GM23338 (cell line): ENCODE measurements at regions not wholly inside any gene's neighbourhood (a gene's known extent, or its start where the extent isn't known, plus 50 kb on each side); places are given as distances from the start of the nearest gene placed in this dataset.
"Not testable (repeated sequence)": the region's sequence is repeated elsewhere in the genome, so short reads cannot be mapped to it uniquely, and the experiment has no call there.

ENCODE experiments used
- ATAC-seq: fragments of 200-7000 bp; cut with Tn5 transposase; 3 replicates; pipeline ENCODE4 v1.9.1; 2020
- DNase-seq: peaks from one replicate; pipeline ENCODE4 v3.0.0-alpha.2; 2015; ENCODE audit warnings: low spot score
- H2AFZ ChIP-seq: fragments of 200-600 bp; sonication (generic); 2 replicates; pipeline ENCODE4 v1.8.0; 2016; ENCODE audit warnings: antibody characterized with exemption, mild to moderate bottlenecking, moderate library complexity
- H3F3A ChIP-seq: fragments of 200-600 bp; sonication (generic); replicated peaks from 2 replicates; pipeline ENCODE4 v1.8.0; 2017; ENCODE audit warnings: antibody characterized with exemption, mixed run types, low read depth
- H3K27ac ChIP-seq: fragments of 200-600 bp; sonication (generic); 2 replicates; pipeline ENCODE4 v1.6.1; 2016; ENCODE audit warnings: low read depth
- H3K27me3 ChIP-seq: fragments of 200-600 bp; sonication (generic); 2 replicates; pipeline ENCODE4 v1.8.0; 2016; ENCODE audit warnings: mild to moderate bottlenecking, mixed run types, moderate library complexity; ENCODE audit not compliant: insufficient read depth
- H3K36me3 ChIP-seq: fragments of 200-600 bp; sonication (generic); 2 replicates; pipeline ENCODE4 v1.8.0; 2016; ENCODE audit warnings: mild to moderate bottlenecking; ENCODE audit not compliant: insufficient read depth
- H3K4me1 ChIP-seq: fragments of 200-600 bp; sonication (generic); 2 replicates; pipeline ENCODE4 v1.8.0; 2016; ENCODE audit warnings: mild to moderate bottlenecking, moderate library complexity; ENCODE audit not compliant: insufficient read depth
- H3K4me2 ChIP-seq: fragments of 200-600 bp; sonication (generic); 2 replicates; pipeline ENCODE4 v1.7.1; 2017; ENCODE audit warnings: mixed run types
- H3K4me3 ChIP-seq: fragments of 200-600 bp; sonication (generic); 2 replicates; pipeline ENCODE4 v1.6.1; 2016; ENCODE audit warnings: mixed run types
- H3K79me2 ChIP-seq: fragments of 200-600 bp; sonication (generic); replicated peaks from 2 replicates; pipeline ENCODE4 v1.8.0; 2017; ENCODE audit warnings: mild to moderate bottlenecking; ENCODE audit not compliant: insufficient read depth
- H3K9me2 ChIP-seq: fragments of 200-600 bp; sonication (generic); 2 replicates; pipeline ENCODE4 v1.8.0; 2017; ENCODE audit not compliant: insufficient read depth
- H4K20me1 ChIP-seq: fragments of 200-600 bp; sonication (generic); replicated peaks from 2 replicates; pipeline ENCODE4 v1.8.0; 2017; ENCODE audit warnings: mild to moderate bottlenecking; ENCODE audit not compliant: insufficient read depth
- H3K27ac Mint-ChIP-seq: 2 replicates; pipeline ENCODE4 v1.8.0; 2020; ENCODE audit warnings: inconsistent platforms, mild to moderate bottlenecking, moderate library complexity, mixed read lengths
- H3K27me3 Mint-ChIP-seq: 3 replicates; pipeline ENCODE4 v1.8.0; 2022; ENCODE audit warnings: low read depth, mild to moderate bottlenecking, moderate library complexity, mixed read lengths, inconsistent platforms; ENCODE audit not compliant: insufficient read depth, poor library complexity
- H3K36me3 Mint-ChIP-seq: 3 replicates; pipeline ENCODE4 v1.8.0; 2021; ENCODE audit warnings: low read depth, mild to moderate bottlenecking, inconsistent platforms, moderate library complexity, mixed read lengths
- H3K4me1 Mint-ChIP-seq: 3 replicates; pipeline ENCODE4 v1.8.0; 2020; ENCODE audit warnings: mild to moderate bottlenecking, inconsistent platforms, mixed read lengths
- H3K4me3 Mint-ChIP-seq: 3 replicates; pipeline ENCODE4 v1.8.0; 2021; ENCODE audit warnings: moderate library complexity, mild to moderate bottlenecking, inconsistent platforms, mixed read lengths
- H3K9me3 Mint-ChIP-seq: 3 replicates; pipeline ENCODE4 v1.8.0; 2020; ENCODE audit warnings: moderate library complexity, mild to moderate bottlenecking, inconsistent platforms, mixed read lengths
- ETS1 ChIP-seq: IDR thresholded peaks from 2 replicates; pipeline ENCODE4 v1.6.1; 2016; ENCODE audit warnings: antibody characterized with exemption
- EZH2phosphoT487 ChIP-seq: fragments of 200-600 bp; sonication (generic); IDR thresholded peaks from one replicate; pipeline ENCODE4 v1.8.1; 2018; ENCODE audit warnings: antibody characterized with exemption; ENCODE audit not compliant: unreplicated experiment
- JUNB ChIP-seq: IDR thresholded peaks from one replicate; pipeline ENCODE4 v1.6.1; 2016; ENCODE audit warnings: antibody characterized with exemption; ENCODE audit not compliant: unreplicated experiment
- NANOG ChIP-seq: IDR thresholded peaks from 2 replicates; pipeline ENCODE4 v1.6.1; 2016; ENCODE audit warnings: antibody characterized with exemption, borderline replicate concordance
- STAT1 ChIP-seq: IDR thresholded peaks from one replicate; pipeline ENCODE4 v1.6.1; 2016; ENCODE audit warnings: antibody characterized with exemption; ENCODE audit not compliant: unreplicated experiment
- ZNF462 ChIP-seq: fragments of 250-450 bp; sonication (Bioruptor Pico); IDR thresholded peaks from 2 replicates; pipeline ENCODE4 v1.5.0; 2020; ENCODE audit warnings: mild to moderate bottlenecking, moderate library complexity

- H4K20me1 ChIP-seq, ATAC-seq, H3K4me2 ChIP-seq, DNase-seq, H2AFZ ChIP-seq, H3F3A ChIP-seq, H3K79me2 ChIP-seq, H3K4me3 ChIP-seq, H3K27me3 Mint-ChIP-seq, H3K9me2 ChIP-seq, H3K4me1 Mint-ChIP-seq, H3K27ac Mint-ChIP-seq, H3K4me1 ChIP-seq, H3K27me3 ChIP-seq, H3K36me3 ChIP-seq, H3K4me3 Mint-ChIP-seq, H3K27ac ChIP-seq: not testable (repeated sequence)
- Mint-ChIP-seq H3K36me3 (peaks cover 27% of the 10 kb centered on the region), H3K9me3 (peaks cover 31% of the 10 kb centered on the region)
These were observed 85.3 kb upstream of the PRKG2 start for GRCh38 chr4:81300352-81300751.

GRCh38 chr4:81290813-81291212, 75.8 kb upstream of the PRKG2 start:
- H3K27ac Mint-ChIP-seq: no peak overlapping the region
- H3K36me3 ChIP-seq: no peaks in the 10 kb centered on the region
- H3K4me1 ChIP-seq: no peaks in the 10 kb centered on the region
- no peaks in the 10 kb centered on the region for H3F3A ChIP-seq
- TF ChIP-seq JUNB (no peak), EZH2phosphoT487 (no peak), ETS1 (no peak), STAT1 (no peak), ZNF462 (no peak), NANOG (no peak)
- no peaks in the 10 kb centered on the region for H3K9me2 ChIP-seq
- H4K20me1 ChIP-seq: no peaks in the 10 kb centered on the region
- H3K27ac ChIP-seq: no peak overlapping the region
- no peak overlapping the region for H3K4me2 ChIP-seq
- no peaks in the 10 kb centered on the region for H3K27me3 ChIP-seq
- H3K9me3 Mint-ChIP-seq: no peaks in the 10 kb centered on the region
- H3K27me3 Mint-ChIP-seq: no peaks in the 10 kb centered on the region
- DNase-seq (no peak), ATAC-seq (no peak)
- no peak overlapping the region for H2AFZ ChIP-seq
- H3K79me2 ChIP-seq: no peaks in the 10 kb centered on the region
- H3K36me3 Mint-ChIP-seq: no peaks in the 10 kb centered on the region
- no peaks in the 10 kb centered on the region for H3K4me1 Mint-ChIP-seq
- no peak overlapping the region for H3K4me3 ChIP-seq
- no peak overlapping the region for H3K4me3 Mint-ChIP-seq
